HG02884 (cell line): ENCODE measurements at regions not wholly inside any gene's neighbourhood (a gene's known extent, or its start where the extent isn't known, plus 50 kb on each side); places are given as distances from the start of the nearest gene placed in this dataset.

Experiments used
- ATAC-seq: cut with Tn5 transposase; IDR thresholded peaks from one replicate; pipeline ENCODE4 v1.9.1; 2021; ENCODE audit warnings: mild to moderate bottlenecking, moderate library complexity; ENCODE audit not compliant: unreplicated experiment

DNA sequence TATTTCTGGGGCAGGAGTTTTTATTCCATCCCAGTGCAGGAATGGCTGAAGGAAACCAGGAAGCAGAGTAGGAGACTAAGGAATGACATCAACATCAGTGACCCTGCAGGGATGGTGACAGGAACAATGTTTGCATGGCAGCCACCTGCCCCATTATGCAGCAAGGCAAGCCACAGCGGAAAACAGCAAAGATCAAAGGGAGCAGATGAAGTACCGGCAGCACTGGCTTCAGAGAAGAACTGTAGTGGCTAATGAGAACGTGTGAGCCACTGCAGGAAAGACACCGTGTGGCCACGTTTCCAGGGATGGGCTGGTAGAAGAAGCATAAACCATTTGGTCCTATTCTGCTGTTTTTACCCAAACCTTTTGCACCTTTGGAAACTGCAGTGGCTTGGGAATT lies 52.9 kb upstream of the TAB2 start:
- ATAC-seq, result no peak

DNA sequence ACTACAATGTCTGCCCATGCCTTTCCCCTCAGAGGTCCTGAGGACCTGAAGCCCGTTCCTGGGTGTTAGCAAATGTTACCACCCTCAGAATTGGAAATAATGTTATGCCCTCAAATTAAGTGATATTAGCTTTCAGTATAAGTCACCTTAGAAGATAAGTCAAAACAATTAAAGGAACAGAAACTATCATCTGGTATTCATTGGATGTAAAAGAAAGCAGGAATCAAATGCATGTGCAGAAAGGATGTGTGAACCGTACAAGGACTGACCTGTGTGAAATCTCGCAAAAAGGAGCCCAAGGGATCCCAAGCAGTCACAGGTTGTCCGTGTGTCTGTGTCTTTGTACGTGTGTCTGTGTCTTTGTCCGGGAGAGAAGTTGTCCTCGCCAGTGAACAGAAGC lies 51.6 kb upstream of the TAB2 start:
- ATAC-seq, result no peak

DNA sequence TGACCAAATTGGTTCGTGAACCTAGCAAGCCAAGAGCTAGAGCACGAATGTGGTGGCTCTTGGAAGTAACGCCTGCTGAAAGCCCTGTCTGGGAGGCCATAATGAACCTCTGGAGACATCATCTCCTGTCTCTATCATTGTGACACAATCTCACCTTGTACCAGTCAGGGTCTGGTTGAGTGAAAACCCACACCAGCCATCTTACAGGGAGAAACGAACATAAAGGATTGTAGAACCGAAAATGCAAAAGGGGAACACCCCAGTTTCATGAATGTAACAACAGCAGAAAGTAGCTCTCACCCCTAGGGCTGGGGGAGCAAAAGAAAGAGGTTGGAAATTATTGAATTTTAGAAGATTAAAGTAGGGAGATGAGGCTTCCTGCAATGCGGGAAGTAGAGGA lies 50.9 kb upstream of the TAB2 start:
- ATAC-seq, result peak; percentile 74

DNA sequence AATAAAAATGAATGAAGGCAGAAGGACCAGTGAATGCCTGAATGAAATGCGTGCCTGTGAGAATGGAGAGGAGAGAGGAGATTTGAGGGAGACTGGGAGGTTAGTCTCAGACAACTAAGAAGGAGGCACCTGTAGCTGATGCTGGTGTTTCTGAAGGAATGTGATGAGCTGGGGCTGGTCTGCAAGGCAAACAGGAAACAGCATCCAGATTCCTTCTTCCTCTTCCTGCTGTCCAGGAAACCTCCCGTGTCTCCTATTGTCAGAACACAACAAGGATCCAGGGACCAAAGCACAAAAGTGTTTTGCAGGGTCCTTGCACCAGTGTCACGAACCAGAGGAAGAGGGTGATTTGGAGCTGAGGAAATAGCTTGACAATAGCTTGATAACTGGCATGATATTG lies 50.4 kb upstream of the TAB2 start:
- no peak for ATAC-seq

DNA sequence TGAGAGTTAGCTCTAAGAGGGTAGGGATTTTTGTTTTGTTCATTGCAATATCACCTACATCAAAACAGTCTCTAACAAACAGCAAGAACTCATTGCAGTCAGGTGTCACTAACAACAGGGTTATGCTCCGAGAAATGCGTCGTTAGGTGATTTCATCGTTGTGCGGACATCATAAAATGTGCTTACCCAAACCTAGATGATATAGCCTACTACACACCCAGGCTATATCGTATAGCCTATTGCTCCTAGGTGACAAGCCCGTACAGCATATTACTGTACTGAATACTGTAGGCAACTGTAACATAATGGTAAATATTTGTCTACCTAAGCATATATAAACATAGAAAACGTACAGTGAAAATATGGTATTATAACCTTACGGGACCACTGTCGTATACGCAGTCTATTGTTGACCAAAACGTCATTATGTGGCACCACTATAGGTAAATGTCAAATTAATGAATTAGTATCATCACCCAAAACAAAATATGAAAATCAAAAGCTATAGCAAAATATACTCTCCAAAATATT lies 49.9 kb upstream of the TAB2 start:
- ATAC-seq, result no peak
